ENCODE measurements at regions not wholly inside any gene's neighbourhood (a gene's known extent, or its start where the extent isn't known, plus 50 kb on each side); places are given as distances from the start of the nearest gene placed in this dataset.

- TF ChIP-seq REST (IDR thresholded peaks at IDR 0.05; ENCODE audit: insufficient replicate concordance, low read depth) (no peak), SPI1 (IDR thresholded peaks at IDR 0.05; ENCODE audit: borderline replicate concordance, low read depth) (no peak), POLR2AphosphoS5 (IDR thresholded peaks at IDR 0.05; ENCODE audit: low read depth) (no peak)
- Histone ChIP-seq H3K27me3 (ENCODE audit: insufficient read depth, poor library complexity, severe bottlenecking) (no peaks in the 10 kb centered on the region), H3K27ac (replicated peaks) (no peak overlapping the region), H3K4me3 (replicated peaks; ENCODE audit: insufficient read depth, low read length) (no peak overlapping the region)
- no peak for DNase-seq (ENCODE audit: low read depth in 1 of 2, low spot score in 1 of 2)
These were observed 298.0 kb downstream of the GXYLT1 start for GRCh38 chr12:41846718-41847117.

- H3K27ac ChIP-seq (replicated peaks): no peak overlapping the region
- H3K4me3 ChIP-seq (replicated peaks; ENCODE audit: insufficient read depth, low read length): no peak overlapping the region
- DNase-seq (ENCODE audit: low read depth in 1 of 2, low spot score in 1 of 2): no peak
- H3K27me3 ChIP-seq (ENCODE audit: insufficient read depth, poor library complexity, severe bottlenecking): no peaks in the 10 kb centered on the region
- no peak for TF ChIP-seq POLR2AphosphoS5 (IDR thresholded peaks at IDR 0.05; ENCODE audit: low read depth)
- no peak for TF ChIP-seq REST (IDR thresholded peaks at IDR 0.05; ENCODE audit: insufficient replicate concordance, low read depth)
- TF ChIP-seq CTCF (IDR thresholded peaks at IDR 0.05; ENCODE audit: insufficient read depth, low read length): no peak
- no peak for TF ChIP-seq SPI1 (IDR thresholded peaks at IDR 0.05; ENCODE audit: borderline replicate concordance, low read depth)
- TF ChIP-seq GABPA (IDR thresholded peaks at IDR 0.05; ENCODE audit: low read depth): no peak
These were observed 308.3 kb downstream of the GXYLT1 start for GRCh38 chr12:41836416-41836815.

- Histone ChIP-seq H3K4me3 (replicated peaks; ENCODE audit: insufficient read depth, low read length) (no peak overlapping the region), H3K27me3 (ENCODE audit: insufficient read depth, poor library complexity, severe bottlenecking) (no peaks in the 10 kb centered on the region), H3K27ac (replicated peaks) (no peak overlapping the region)
- DNase-seq (ENCODE audit: low read depth in 1 of 2, low spot score in 1 of 2): no peak
- TF ChIP-seq REST (IDR thresholded peaks at IDR 0.05; ENCODE audit: insufficient replicate concordance, low read depth) (no peak), CTCF (IDR thresholded peaks at IDR 0.05; ENCODE audit: insufficient read depth, low read length) (no peak), POLR2AphosphoS5 (IDR thresholded peaks at IDR 0.05; ENCODE audit: low read depth) (no peak), GABPA (IDR thresholded peaks at IDR 0.05; ENCODE audit: low read depth) (no peak), SPI1 (IDR thresholded peaks at IDR 0.05; ENCODE audit: borderline replicate concordance, low read depth) (no peak)
These were observed 309.1 kb downstream of the GXYLT1 start for GRCh38 chr12:41835556-41835955.

GRCh38 chr12:41819948-41820347, 324.7 kb downstream of the GXYLT1 start:
- Histone ChIP-seq H3K4me3 (replicated peaks; ENCODE audit: insufficient read depth, low read length) (no peak overlapping the region), H3K27ac (replicated peaks) (no peak overlapping the region), H3K27me3 (ENCODE audit: insufficient read depth, poor library complexity, severe bottlenecking) (no peaks in the 10 kb centered on the region)
- TF ChIP-seq POLR2AphosphoS5 (IDR thresholded peaks at IDR 0.05; ENCODE audit: low read depth): no peak
- no peak for TF ChIP-seq SPI1 (IDR thresholded peaks at IDR 0.05; ENCODE audit: borderline replicate concordance, low read depth)
- TF ChIP-seq GABPA (IDR thresholded peaks at IDR 0.05; ENCODE audit: low read depth): no peak
- no peak for TF ChIP-seq REST (IDR thresholded peaks at IDR 0.05; ENCODE audit: insufficient replicate concordance, low read depth)
- no peak for TF ChIP-seq CTCF (IDR thresholded peaks at IDR 0.05; ENCODE audit: insufficient read depth, low read length)
- no peak for DNase-seq (ENCODE audit: low read depth in 1 of 2, low spot score in 1 of 2)
